Spleen (tissue), 7 donors: ENCODE measurements at regions not wholly inside any gene's neighbourhood (a gene's known extent, or its start where the extent isn't known, plus 50 kb on each side); places are given as distances from the start of the nearest gene placed in this dataset.

ENCODE experiments used
- CTCF ChIP-seq, 11 experiments: fragments of 200-600 bp in 7 of 11; fragments of 450-650 bp in 4 of 11; sonication (generic) in 4 of 11; IDR thresholded peaks in 8 of 11; conservative IDR thresholded peaks in 3 of 11; 1 replicate in 7 of 11; 2 replicates in 4 of 11; pipeline versions ENCODE4 v1.4.0 to v1.8.0; 2016 to 2021; ENCODE audit warnings: antibody characterized with exemption in 11 of 11, inconsistent platforms in 4 of 11, mild to moderate bottlenecking in 1 of 11
- POLR2A ChIP-seq, 3 donors: fragments of 450-650 bp; IDR thresholded peaks; one replicate each; pipeline ENCODE4 v1.5.1; 2017; ENCODE audit warnings: antibody characterized with exemption in 3 of 3, mild to moderate bottlenecking in 1 of 3
- POLR2AphosphoS5 ChIP-seq, 3 donors: sonication (generic); formaldehyde crosslinking; IDR thresholded peaks; one replicate each; pipeline ENCODE4 v1.5.1; 2017; ENCODE audit warnings: antibody characterized with exemption in 3 of 3
- donor health status: DM: no; HTN: no; CAD: no; lungs with moderate emphysema.
- donor health status: DM: no; HTN: no; CAD: no.
- donor health status: DM: no; HTN: no; CAD: no.

DNA sequence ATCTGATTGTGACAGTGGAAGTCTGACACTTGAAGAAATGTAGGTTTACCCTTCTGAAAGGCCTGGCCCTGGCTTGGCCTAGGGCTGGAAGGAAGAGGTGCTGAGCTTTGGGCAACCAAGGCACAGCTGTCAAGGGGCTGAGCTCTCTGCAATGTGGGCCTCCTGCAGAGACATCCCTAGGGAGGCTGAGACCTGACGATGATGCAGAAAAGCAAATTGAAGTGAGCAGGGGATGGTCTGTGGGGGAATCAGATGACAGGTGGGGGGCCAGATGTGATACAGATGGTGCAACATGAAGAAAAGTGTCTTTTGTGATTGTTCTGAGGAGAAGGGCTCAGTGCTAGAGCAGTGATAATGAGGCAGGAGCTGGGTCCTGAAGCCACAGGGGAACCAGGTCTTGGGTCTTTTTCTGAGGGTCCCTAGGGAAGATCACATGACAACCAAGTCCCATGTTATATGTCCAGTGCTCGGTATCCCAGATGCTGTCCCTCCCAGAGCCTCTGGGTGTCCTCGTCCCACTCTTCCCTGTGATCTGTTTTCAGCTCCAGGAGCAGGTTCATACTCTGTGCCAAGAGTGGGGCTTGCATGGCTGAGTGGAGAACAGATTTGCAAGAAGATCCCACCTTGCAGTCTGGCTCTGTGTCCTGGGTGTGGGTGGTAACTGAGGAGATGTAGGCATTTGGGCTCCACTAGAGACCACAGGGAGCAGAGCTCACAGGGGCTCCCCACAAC lies 79.9 kb upstream of the VPREB1 start:
- TF ChIP-seq CTCF (IDR thresholded peaks at IDR 0.05 in 8 of 11, conservative IDR thresholded peaks at IDR 0.05 in 3 of 11) (no peak), POLR2A (IDR thresholded peaks at IDR 0.05) (no peak), POLR2AphosphoS5 (IDR thresholded peaks at IDR 0.05) (peak in 1 of 3 donors; percentile 16)
